ENCODE measurements at regions not wholly inside any gene's neighbourhood (a gene's known extent, or its start where the extent isn't known, plus 50 kb on each side); places are given as distances from the start of the nearest gene placed in this dataset.
A peak's percentile ranks its signal among the peaks of the same experiment; 100 is the strongest.
"Not testable (repeated sequence)": the region's sequence is repeated elsewhere in the genome, so short reads cannot be mapped to it uniquely, and the experiment has no call there.

DNA sequence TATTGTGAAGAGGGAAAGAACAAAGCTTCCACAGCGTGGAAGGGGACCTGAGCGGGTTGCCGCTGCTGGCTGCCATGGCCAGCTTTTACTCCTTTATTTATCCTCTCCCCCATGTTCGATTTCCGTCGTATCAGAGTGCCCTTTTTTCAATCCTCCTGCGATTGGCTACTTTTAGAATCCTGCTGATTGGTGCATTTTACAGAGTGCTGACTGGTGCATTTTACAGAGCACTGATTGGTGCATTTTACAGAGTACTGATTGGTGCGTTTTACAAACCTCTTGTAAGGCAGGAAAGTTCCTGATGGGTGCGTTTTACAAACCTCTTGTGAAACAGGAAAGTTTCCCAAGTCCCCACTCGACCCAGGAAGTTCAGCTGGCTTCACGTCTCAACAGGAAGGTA, 381.7 kb upstream of the ATP10A start:
- H3K79me1 ChIP-seq (ENCODE audit: low read length); H3K23ac ChIP-seq (ENCODE audit: low read length); H3K9ac ChIP-seq (ENCODE audit: low read length); H2BK12ac ChIP-seq (ENCODE audit: low read length); H3K36me3 ChIP-seq (ENCODE audit: control insufficient read depth in 1 of 2, insufficient read depth in 2 of 2, low read length in 2 of 2); DNase-seq; H3K79me2 ChIP-seq (ENCODE audit: control insufficient read depth, insufficient read depth, low read length, poor library complexity); H3K4me3 ChIP-seq (ENCODE audit: low read depth, low read length); H2AFZ ChIP-seq (ENCODE audit: insufficient read depth, low read length, poor library complexity); H3K9me3 ChIP-seq (ENCODE audit: insufficient read depth, low read depth, low read length); H4K12ac ChIP-seq (ENCODE audit: low read depth, low read length); H3K4me2 ChIP-seq (ENCODE audit: low read length); H3K4ac ChIP-seq (ENCODE audit: low read depth, low read length); H4K8ac ChIP-seq (ENCODE audit: low read depth, low read length); H2BK120ac ChIP-seq (ENCODE audit: insufficient read depth, low read length, poor library complexity); H2BK5ac ChIP-seq (ENCODE audit: low read depth, low read length, poor library complexity); H3K27me3 ChIP-seq (ENCODE audit: insufficient read depth, low read length); H3K14ac ChIP-seq (ENCODE audit: low read length); H3K4me1 ChIP-seq (ENCODE audit: control insufficient read depth in 1 of 2, insufficient read depth in 2 of 2, low read length in 2 of 2); H4K91ac ChIP-seq (ENCODE audit: low read depth, low read length); H3K27ac ChIP-seq (ENCODE audit: low read depth, low read length); H3K18ac ChIP-seq (ENCODE audit: low read length); H2AK5ac ChIP-seq (ENCODE audit: low read length): not testable (repeated sequence)
- no CpG with 5 or more reads among the region's 11 CpGs for WGBS (ENCODE audit: extremely low coverage, insufficient coverage, insufficient read length)

DNA sequence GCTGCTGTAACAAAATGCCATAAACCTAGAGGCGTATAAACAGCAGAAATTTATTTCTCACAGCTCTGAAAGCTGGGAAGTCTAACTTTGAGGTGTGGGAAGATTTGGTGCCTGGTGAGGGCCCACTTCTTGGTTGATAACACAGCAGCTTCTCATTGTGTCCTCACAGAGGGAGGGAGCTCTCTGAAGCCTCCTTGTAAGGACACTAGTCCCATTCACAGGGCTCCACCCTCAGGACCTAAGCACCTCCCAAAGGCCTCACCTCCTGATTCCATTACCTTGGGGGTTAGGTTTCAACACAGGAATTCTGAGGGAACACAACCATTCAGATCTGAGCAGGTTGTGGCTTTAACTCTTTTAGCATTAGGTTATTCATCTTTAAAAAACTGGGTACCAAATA, 380.3 kb upstream of the ATP10A start:
- Histone ChIP-seq H4K12ac (ENCODE audit: low read depth, low read length) (no peak overlapping the region), H3K9ac (ENCODE audit: low read length) (no peak overlapping the region), H3K79me2 (ENCODE audit: control insufficient read depth, insufficient read depth, low read length, poor library complexity) (no peaks in the 10 kb centered on the region), H3K27ac (ENCODE audit: low read depth, low read length) (no peak overlapping the region), H2AFZ (ENCODE audit: insufficient read depth, low read length, poor library complexity) (no peak overlapping the region), H3K4me3 (ENCODE audit: low read depth, low read length) (no peak overlapping the region), H3K14ac (ENCODE audit: low read length) (no peak overlapping the region), H3K23ac (ENCODE audit: low read length) (no peak overlapping the region), H3K4ac (ENCODE audit: low read depth, low read length) (no peak overlapping the region), H2AK5ac (ENCODE audit: low read length) (no peak overlapping the region), H3K79me1 (ENCODE audit: low read length) (no peaks in the 10 kb centered on the region), H4K91ac (ENCODE audit: low read depth, low read length) (no peak overlapping the region), H3K27me3 (ENCODE audit: insufficient read depth, low read length) (no peaks in the 10 kb centered on the region), H2BK120ac (ENCODE audit: insufficient read depth, low read length, poor library complexity) (no peak overlapping the region), H3K4me2 (ENCODE audit: low read length) (no peak overlapping the region), H3K18ac (ENCODE audit: low read length) (no peak overlapping the region), H2BK5ac (ENCODE audit: low read depth, low read length, poor library complexity) (no peak overlapping the region), H2BK12ac (ENCODE audit: low read length) (no peak overlapping the region), H3K36me3 (ENCODE audit: control insufficient read depth in 1 of 2, insufficient read depth in 2 of 2, low read length in 2 of 2) (peaks cover 0 to 1% of the 10 kb centered on the region in 2 experiments), H3K4me1 (ENCODE audit: control insufficient read depth in 1 of 2, insufficient read depth in 2 of 2, low read length in 2 of 2) (no peaks in the 10 kb centered on the region), H4K8ac (ENCODE audit: low read depth, low read length) (no peak overlapping the region), H3K9me3 (ENCODE audit: insufficient read depth, low read depth, low read length) (no peaks in the 10 kb centered on the region)
- WGBS (ENCODE audit: extremely low coverage, insufficient coverage, insufficient read length): no CpG with 5 or more reads among the region's 1 CpG
- DNase-seq: no peak

DNA sequence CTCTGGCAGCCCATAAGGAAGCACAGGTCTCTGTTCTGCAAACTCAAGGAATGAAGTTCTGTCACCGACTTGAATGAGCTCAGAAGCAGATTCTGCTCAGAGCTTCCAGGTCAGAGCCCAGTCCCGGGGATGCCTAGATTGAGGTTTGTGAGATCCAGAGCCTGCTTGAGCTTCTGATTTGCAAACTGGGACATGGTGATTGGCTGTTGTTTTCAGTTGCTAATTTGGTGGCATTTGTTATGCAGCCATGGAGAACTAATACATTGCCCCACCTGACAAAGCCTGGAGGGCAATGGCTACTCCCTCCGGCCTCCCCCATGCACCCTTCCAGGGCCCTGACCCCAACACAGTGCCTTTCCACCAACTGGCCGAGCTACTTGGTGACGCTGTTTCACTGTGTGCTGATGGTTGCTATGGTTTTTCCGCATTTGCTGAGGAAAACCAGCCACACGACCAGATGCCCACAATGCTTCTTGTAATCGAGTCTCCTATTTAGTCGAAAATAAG, 379.5 kb upstream of the ATP10A start:
- Histone ChIP-seq H3K79me1 (ENCODE audit: low read length) (no peaks in the 10 kb centered on the region), H3K14ac (ENCODE audit: low read length) (no peak overlapping the region), H2AK5ac (ENCODE audit: low read length) (no peak overlapping the region), H3K36me3 (ENCODE audit: control insufficient read depth in 1 of 2, insufficient read depth in 2 of 2, low read length in 2 of 2) (peaks cover 0 to 1% of the 10 kb centered on the region in 2 experiments), H2BK5ac (ENCODE audit: low read depth, low read length, poor library complexity) (no peak overlapping the region), H2AFZ (ENCODE audit: insufficient read depth, low read length, poor library complexity) (no peak overlapping the region), H3K4me1 (ENCODE audit: control insufficient read depth in 1 of 2, insufficient read depth in 2 of 2, low read length in 2 of 2) (no peaks in the 10 kb centered on the region), H2BK120ac (ENCODE audit: insufficient read depth, low read length, poor library complexity) (no peak overlapping the region), H3K27ac (ENCODE audit: low read depth, low read length) (no peak overlapping the region), H3K4me3 (ENCODE audit: low read depth, low read length) (no peak overlapping the region), H3K4me2 (ENCODE audit: low read length) (no peak overlapping the region), H3K9me3 (ENCODE audit: insufficient read depth, low read depth, low read length) (no peaks in the 10 kb centered on the region), H4K91ac (ENCODE audit: low read depth, low read length) (no peak overlapping the region), H3K9ac (ENCODE audit: low read length) (no peak overlapping the region), H3K27me3 (ENCODE audit: insufficient read depth, low read length) (no peaks in the 10 kb centered on the region), H4K8ac (ENCODE audit: low read depth, low read length) (no peak overlapping the region), H3K18ac (ENCODE audit: low read length) (no peak overlapping the region), H3K23ac (ENCODE audit: low read length) (no peak overlapping the region), H2BK12ac (ENCODE audit: low read length) (no peak overlapping the region), H3K4ac (ENCODE audit: low read depth, low read length) (no peak overlapping the region), H3K79me2 (ENCODE audit: control insufficient read depth, insufficient read depth, low read length, poor library complexity) (no peaks in the 10 kb centered on the region), H4K12ac (ENCODE audit: low read depth, low read length) (no peak overlapping the region)
- DNase-seq: no peak
- WGBS (ENCODE audit: extremely low coverage, insufficient coverage, insufficient read length): no CpG with 5 or more reads among the region's 9 CpGs

- no peaks in the 10 kb centered on the region for H3K36me3 ChIP-seq (ENCODE audit: control insufficient read depth in 1 of 2, insufficient read depth in 2 of 2, low read length in 2 of 2)
- H3K14ac ChIP-seq (ENCODE audit: low read length): no peak overlapping the region
- H3K27ac ChIP-seq (ENCODE audit: low read depth, low read length): no peak overlapping the region
- no peak overlapping the region for H2BK5ac ChIP-seq (ENCODE audit: low read depth, low read length, poor library complexity)
- H3K79me2 ChIP-seq (ENCODE audit: control insufficient read depth, insufficient read depth, low read length, poor library complexity): no peaks in the 10 kb centered on the region
- peak overlapping the region; percentile 21 for H3K9ac ChIP-seq (ENCODE audit: low read length)
- no peak overlapping the region for H2BK120ac ChIP-seq (ENCODE audit: insufficient read depth, low read length, poor library complexity)
- no peak overlapping the region for H4K8ac ChIP-seq (ENCODE audit: low read depth, low read length)
- H4K91ac ChIP-seq (ENCODE audit: low read depth, low read length): no peak overlapping the region
- no CpG with 5 or more reads among the region's 3 CpGs for WGBS (ENCODE audit: extremely low coverage, insufficient coverage, insufficient read length)
- no peaks in the 10 kb centered on the region for H3K27me3 ChIP-seq (ENCODE audit: insufficient read depth, low read length)
- no peak overlapping the region for H2AFZ ChIP-seq (ENCODE audit: insufficient read depth, low read length, poor library complexity)
- H3K4me2 ChIP-seq (ENCODE audit: low read length): no peak overlapping the region
- no peaks in the 10 kb centered on the region for H3K4me1 ChIP-seq (ENCODE audit: control insufficient read depth in 1 of 2, insufficient read depth in 2 of 2, low read length in 2 of 2)
- H3K23ac ChIP-seq (ENCODE audit: low read length): no peak overlapping the region
- H2AK5ac ChIP-seq (ENCODE audit: low read length): no peak overlapping the region
- no peak overlapping the region for H3K4ac ChIP-seq (ENCODE audit: low read depth, low read length)
- no peaks in the 10 kb centered on the region for H3K9me3 ChIP-seq (ENCODE audit: insufficient read depth, low read depth, low read length)
- H4K12ac ChIP-seq (ENCODE audit: low read depth, low read length): no peak overlapping the region
- no peak overlapping the region for H3K4me3 ChIP-seq (ENCODE audit: low read depth, low read length)
- H3K18ac ChIP-seq (ENCODE audit: low read length): no peak overlapping the region
- no peak for DNase-seq
- H3K79me1 ChIP-seq (ENCODE audit: low read length): no peaks in the 10 kb centered on the region
- no peak overlapping the region for H2BK12ac ChIP-seq (ENCODE audit: low read length)
These were observed 372.7 kb upstream of the ATP10A start for GRCh38 chr15:26235864-26236263.

Measured in trophoblast cell (in vitro differentiated cells and primary cell).